HEK293T (cell line): ENCODE measurements at regions not wholly inside any gene's neighbourhood (a gene's known extent, or its start where the extent isn't known, plus 50 kb on each side); places are given as distances from the start of the nearest gene placed in this dataset.

ENCODE experiments used
- ARNT ChIP-seq: fragments of 450-650 bp; IDR thresholded peaks from 2 replicates; pipeline ENCODE4 v1.6.1; 2017; ENCODE audit warnings: mild to moderate bottlenecking
- BHLHE40 ChIP-seq: fragments of 450-650 bp; IDR thresholded peaks from 2 replicates; pipeline ENCODE4 v1.6.1; 2016; ENCODE audit warnings: mild to moderate bottlenecking, moderate library complexity, borderline replicate concordance
- ELF4 ChIP-seq: fragments of 450-650 bp; IDR thresholded peaks from 2 replicates; pipeline ENCODE4 v1.6.1; 2017; ENCODE audit warnings: antibody characterized with exemption
- FOXK2 ChIP-seq: fragments of 450-650 bp; IDR thresholded peaks from 2 replicates; pipeline ENCODE4 v1.6.1; 2016; ENCODE audit warnings: mild to moderate bottlenecking
- FOXM1 ChIP-seq: fragments of 450-650 bp; IDR thresholded peaks from 2 replicates; pipeline ENCODE4 v1.6.1; 2017; ENCODE audit warnings: mild to moderate bottlenecking, borderline replicate concordance
- HDGF ChIP-seq: fragments of 450-650 bp; IDR thresholded peaks from 2 replicates; pipeline ENCODE4 v1.6.1; 2017; ENCODE audit warnings: antibody characterized with exemption, borderline replicate concordance
- L3MBTL2 ChIP-seq: fragments of 450-650 bp; conservative IDR thresholded peaks from 2 replicates; pipeline ENCODE4 v1.6.1; 2016; ENCODE audit warnings: mild to moderate bottlenecking
- NFRKB ChIP-seq: fragments of 450-650 bp; IDR thresholded peaks from 2 replicates; pipeline ENCODE4 v1.6.1; 2016; ENCODE audit warnings: mild to moderate bottlenecking, moderate library complexity
- PKNOX1 ChIP-seq: fragments of 450-650 bp; IDR thresholded peaks from 2 replicates; pipeline ENCODE4 v1.6.1; 2016
- SP1 ChIP-seq: fragments of 450-650 bp; IDR thresholded peaks from 2 replicates; pipeline ENCODE4 v1.6.1; 2017
- SUZ12 ChIP-seq: fragments of 450-650 bp; IDR thresholded peaks from 2 replicates; pipeline ENCODE4 v1.6.1; 2016; ENCODE audit warnings: mild to moderate bottlenecking
- TARDBP ChIP-seq: fragments of 450-650 bp; IDR thresholded peaks from 2 replicates; pipeline ENCODE4 v1.6.1; 2016

GRCh38 chr6:22106961-22107360 lies 189.9 kb downstream of the PRL start:
- no peak for TF ChIP-seq FOXM1
- no peak for TF ChIP-seq NFRKB
- no peak for TF ChIP-seq TARDBP
- no peak for TF ChIP-seq HDGF
- TF ChIP-seq PKNOX1: no peak
- TF ChIP-seq SP1: no peak
- TF ChIP-seq L3MBTL2: no peak
- TF ChIP-seq SUZ12: no peak
- no peak for TF ChIP-seq ELF4
- TF ChIP-seq BHLHE40: no peak
- no peak for TF ChIP-seq FOXK2
- TF ChIP-seq ARNT: no peak
